Skeletal muscle tissue (tissue), 3 donors: ENCODE measurements at regions not wholly inside any gene's neighbourhood (a gene's known extent, or its start where the extent isn't known, plus 50 kb on each side); places are given as distances from the start of the nearest gene placed in this dataset.

Experiments used
- H3K27ac ChIP-seq: one replicate; pipeline ENCODE4 v1.7.0; 2013; ENCODE audit warnings: mild to moderate bottlenecking, low read depth, low read length, inconsistent platforms
- H3K27me3 ChIP-seq, 3 donors: one replicate each; pipeline ENCODE4 v1.7.0; 2013; ENCODE audit warnings: low read length in 3 of 3; ENCODE audit not compliant: control insufficient read depth in 3 of 3, insufficient read depth in 3 of 3
- H3K36me3 ChIP-seq, 3 donors: one replicate each; pipeline ENCODE4 v1.7.0; 2013; ENCODE audit warnings: low read length in 3 of 3; ENCODE audit not compliant: control insufficient read depth in 3 of 3, insufficient read depth in 3 of 3
- H3K4me1 ChIP-seq, 3 donors: one replicate each; pipeline ENCODE4 v1.7.0; 2013; ENCODE audit warnings: low read length in 3 of 3, mild to moderate bottlenecking in 3 of 3; ENCODE audit not compliant: control insufficient read depth in 3 of 3, insufficient read depth in 3 of 3
- H3K4me3 ChIP-seq, 3 donors: one replicate each; pipeline ENCODE4 v1.7.0; 2013; ENCODE audit warnings: low read length in 3 of 3
- H3K9ac ChIP-seq, 3 donors: one replicate each; pipeline ENCODE4 v1.7.0; 2013; ENCODE audit warnings: low read length in 3 of 3, mild to moderate bottlenecking in 3 of 3, moderate library complexity in 2 of 3, low read depth in 1 of 3
- H3K9me3 ChIP-seq, 3 donors: one replicate each; pipeline ENCODE4 v1.7.0; 2013; ENCODE audit warnings: low read length in 3 of 3; ENCODE audit not compliant: control insufficient read depth in 3 of 3
- donor health status: Osteomylitis.

DNA sequence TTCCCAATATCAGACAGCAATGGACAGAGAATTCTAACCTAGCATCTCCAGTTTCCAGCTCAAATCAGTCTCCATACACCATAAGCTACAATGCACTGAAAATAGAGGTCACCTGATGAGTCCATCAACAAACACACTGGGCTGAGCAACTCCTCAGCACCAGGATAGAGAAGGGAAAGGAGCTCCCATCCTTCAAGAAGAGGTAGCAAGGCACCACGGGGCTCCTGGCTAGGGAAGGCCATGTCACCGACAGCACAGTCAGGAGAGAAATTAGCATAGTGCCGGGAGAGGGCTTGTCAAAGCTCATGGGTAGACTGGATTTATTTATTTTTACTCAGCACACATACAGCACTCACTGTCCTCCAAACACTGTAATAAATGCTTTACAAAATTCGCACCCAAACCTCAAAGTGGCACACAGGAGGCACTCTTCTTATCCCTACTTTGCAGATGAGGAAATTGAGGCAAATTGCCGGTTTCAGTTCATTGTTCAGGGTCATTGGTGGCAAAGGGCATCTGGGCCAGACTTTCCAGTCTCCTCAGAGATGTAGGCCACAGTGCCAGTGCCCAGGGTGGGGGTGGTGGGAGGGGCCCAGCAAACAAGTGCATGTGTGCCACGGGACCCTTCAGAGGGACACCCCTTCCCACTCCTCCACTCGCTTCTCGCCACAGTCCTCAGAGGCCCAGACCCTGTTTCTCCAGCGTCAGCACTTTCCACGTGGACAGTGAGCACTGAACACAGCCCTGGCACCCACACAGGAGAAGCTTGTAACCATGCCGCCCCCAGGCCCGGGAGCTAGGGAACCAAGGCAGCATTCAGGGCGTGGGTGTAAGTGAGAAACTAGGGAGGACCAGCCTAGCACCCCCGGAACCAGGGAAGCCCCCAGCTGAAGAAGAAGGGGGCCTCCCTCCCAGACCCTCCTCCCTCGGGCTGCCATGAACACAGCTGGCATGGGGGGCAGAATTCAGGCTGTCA, 1417.4 kb downstream of the TBC1D22A start:
- Histone ChIP-seq H3K27me3 (peaks cover 2 to 11% (median 4%) of the 10 kb centered on the region in 3 donors), H3K9me3 (peaks cover 0 to 2% (median 0%) of the 10 kb centered on the region in 3 donors), H3K4me1 (no peaks in the 10 kb centered on the region), H3K9ac (no peak overlapping the region), H3K27ac (no peak overlapping the region), H3K36me3 (no peaks in the 10 kb centered on the region), H3K4me3 (no peak overlapping the region)

DNA sequence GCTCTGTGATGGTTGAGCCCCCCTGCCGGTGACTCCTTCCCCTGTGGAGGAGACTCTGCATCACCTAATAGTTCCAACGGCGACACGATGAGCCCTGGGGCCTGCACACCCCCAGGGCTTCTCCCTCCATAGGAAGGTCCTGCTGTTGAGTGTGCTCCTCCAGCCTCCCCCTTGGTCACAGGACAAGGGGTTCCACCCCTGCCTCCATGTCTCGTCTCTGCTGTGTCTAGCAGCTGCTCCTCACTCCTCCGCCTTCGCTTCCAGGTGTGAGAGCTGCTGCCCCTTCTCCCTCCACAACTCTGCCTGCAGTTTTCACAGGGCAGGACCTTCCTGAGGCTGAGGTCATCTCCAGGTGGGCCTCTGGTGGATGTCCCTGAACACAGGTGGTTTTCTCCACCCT, 1416.1 kb downstream of the TBC1D22A start:
- Histone ChIP-seq H3K9me3 (peaks cover 0 to 2% (median 0%) of the 10 kb centered on the region in 3 donors), H3K4me1 (no peaks in the 10 kb centered on the region), H3K27me3 (peaks cover 2 to 20% (median 10%) of the 10 kb centered on the region in 3 donors), H3K9ac (no peak overlapping the region), H3K4me3 (no peak overlapping the region), H3K36me3 (no peaks in the 10 kb centered on the region), H3K27ac (no peak overlapping the region)

DNA sequence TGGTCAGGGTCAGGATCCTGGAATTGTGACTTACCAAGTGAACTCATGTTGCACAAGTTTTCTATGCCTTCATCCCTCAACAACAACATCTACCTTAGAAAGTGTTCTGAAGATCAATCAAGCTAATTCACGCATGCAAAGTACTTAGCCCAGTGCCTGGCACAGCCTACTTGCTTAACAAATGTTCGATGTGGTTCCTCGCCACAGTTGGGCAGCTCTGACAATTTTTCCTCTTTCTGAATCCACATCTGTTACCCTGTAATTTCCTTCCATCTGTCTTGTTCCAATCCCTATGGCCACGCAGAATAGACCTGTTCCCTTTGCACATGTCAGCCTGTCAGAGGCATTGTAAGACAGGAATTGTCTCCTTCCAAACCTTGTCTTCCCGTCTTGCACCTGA, 1415.2 kb downstream of the TBC1D22A start:
- Histone ChIP-seq H3K4me1 (no peaks in the 10 kb centered on the region), H3K9me3 (peaks cover 0 to 2% (median 0%) of the 10 kb centered on the region in 3 donors), H3K9ac (no peak overlapping the region), H3K27ac (no peak overlapping the region), H3K36me3 (no peaks in the 10 kb centered on the region), H3K27me3 (peaks cover 2 to 22% (median 11%) of the 10 kb centered on the region in 3 donors), H3K4me3 (no peak overlapping the region)

DNA sequence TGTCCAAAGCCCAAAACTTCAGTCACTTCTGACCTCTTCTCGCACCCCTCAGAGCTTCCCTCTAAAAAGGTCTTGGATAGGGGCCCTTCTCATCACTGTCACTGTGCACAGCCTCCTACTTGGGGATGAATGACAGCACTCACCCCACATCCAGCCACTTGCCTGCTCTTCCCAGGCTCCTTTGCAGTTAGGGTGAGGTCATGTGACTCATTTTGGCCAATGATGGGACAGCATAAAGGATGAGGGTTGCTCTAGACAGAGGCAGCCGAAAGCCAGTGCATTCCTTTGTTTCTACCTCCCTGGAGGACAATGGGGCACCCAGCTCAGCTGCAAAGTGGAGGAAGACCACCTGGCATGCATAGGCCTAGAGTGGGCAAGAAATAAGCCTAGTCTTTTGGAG, 1413.3 kb downstream of the TBC1D22A start:
- H3K27ac ChIP-seq, result no peak overlapping the region
- peaks cover 0 to 2% (median 0%) of the 10 kb centered on the region in 3 donors for H3K9me3 ChIP-seq
- H3K4me3 ChIP-seq, result no peak overlapping the region
- no peaks in the 10 kb centered on the region for H3K36me3 ChIP-seq
- peaks cover 2 to 21% (median 8%) of the 10 kb centered on the region in 3 donors for H3K27me3 ChIP-seq
- no peaks in the 10 kb centered on the region for H3K4me1 ChIP-seq
- no peak overlapping the region for H3K9ac ChIP-seq

DNA sequence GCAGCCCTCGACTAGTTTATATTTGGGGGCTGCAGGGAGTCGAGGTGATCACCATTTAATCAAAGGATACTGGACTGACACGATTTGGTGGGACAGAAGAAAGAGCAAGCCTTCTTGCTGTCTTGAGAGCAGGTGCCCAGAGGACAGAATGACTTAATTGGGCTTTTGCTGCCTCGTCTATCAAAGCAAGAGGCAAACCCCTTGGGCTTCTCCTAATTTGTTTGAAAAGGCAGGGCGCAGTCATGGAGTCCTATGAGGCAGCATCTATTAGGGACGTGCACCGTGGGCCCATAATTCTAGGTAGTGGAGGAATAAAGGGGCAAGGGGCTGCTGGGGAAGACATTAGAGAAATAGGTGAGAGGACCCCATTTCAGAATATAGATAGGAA, 1411.3 kb downstream of the TBC1D22A start:
- H3K27ac ChIP-seq, result no peak overlapping the region
- peaks cover 2 to 17% (median 13%) of the 10 kb centered on the region in 3 donors for H3K27me3 ChIP-seq
- peaks cover 0 to 2% (median 0%) of the 10 kb centered on the region in 3 donors for H3K9me3 ChIP-seq
- H3K9ac ChIP-seq, result no peak overlapping the region
- H3K36me3 ChIP-seq, result no peaks in the 10 kb centered on the region
- H3K4me3 ChIP-seq, result no peak overlapping the region
- no peaks in the 10 kb centered on the region for H3K4me1 ChIP-seq

DNA sequence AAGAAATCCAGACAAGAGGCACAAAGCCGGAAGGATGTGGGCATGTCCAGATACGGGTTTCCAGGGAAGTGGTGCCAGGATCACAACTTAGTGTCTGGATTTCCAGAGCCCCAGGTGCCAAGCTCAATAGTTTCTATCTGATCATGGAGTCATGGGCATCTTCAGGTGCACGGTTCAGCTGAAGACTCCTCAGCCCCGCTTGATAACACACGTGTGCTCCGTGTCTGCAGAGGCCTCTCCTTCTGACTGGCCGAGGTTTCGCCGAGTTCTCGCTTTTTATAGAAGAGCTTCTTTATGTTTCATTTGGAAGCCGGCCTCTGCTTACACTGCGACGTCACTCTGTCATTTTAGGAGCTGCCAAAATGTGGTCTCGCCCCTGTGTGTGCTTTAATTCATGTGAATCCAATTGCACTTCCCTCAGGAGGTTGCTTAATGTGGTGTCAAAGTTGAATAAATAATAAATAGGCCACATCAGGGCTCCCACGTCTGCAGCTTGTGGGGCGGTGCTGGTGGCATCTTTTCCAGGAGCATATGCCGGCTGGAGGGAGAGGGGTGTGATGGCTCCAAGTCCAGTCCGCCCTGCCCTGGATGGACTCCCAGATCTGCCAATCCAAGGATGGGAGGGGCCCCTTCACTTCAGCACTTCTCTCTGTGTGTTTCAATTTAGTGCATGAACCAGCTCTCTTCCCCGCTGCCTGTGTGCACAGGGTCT, 1410.8 kb downstream of the TBC1D22A start:
- H3K9me3 ChIP-seq, result peaks cover 0 to 2% (median 0%) of the 10 kb centered on the region in 3 donors
- no peaks in the 10 kb centered on the region for H3K36me3 ChIP-seq
- no peak overlapping the region for H3K9ac ChIP-seq
- H3K4me3 ChIP-seq, result no peak overlapping the region
- H3K27me3 ChIP-seq, result peaks cover 2 to 17% (median 15%) of the 10 kb centered on the region in 3 donors
- H3K27ac ChIP-seq, result no peak overlapping the region
- H3K4me1 ChIP-seq, result no peaks in the 10 kb centered on the region

DNA sequence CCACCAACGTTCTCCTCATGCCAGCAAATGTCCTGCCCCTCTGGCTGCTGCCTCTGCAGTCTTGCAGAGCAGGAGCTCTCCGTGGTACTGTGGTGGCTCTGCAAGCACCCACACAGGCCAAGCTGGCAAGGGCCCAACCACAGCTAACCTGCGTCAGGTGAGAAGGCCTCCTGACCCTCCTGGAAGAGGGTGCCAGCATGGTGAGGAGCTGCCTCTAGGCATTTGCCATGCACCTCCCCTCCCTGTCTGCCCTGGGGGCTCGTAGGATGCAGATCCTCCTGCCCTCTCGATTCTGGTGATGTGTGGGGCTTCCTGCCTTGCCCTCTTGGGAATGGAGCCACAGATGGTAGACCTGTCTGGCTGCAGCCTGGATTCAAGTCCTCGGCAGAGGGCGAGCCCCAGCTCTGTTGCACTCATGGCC, 1408.8 kb downstream of the TBC1D22A start:
- Histone ChIP-seq H3K27ac (no peak overlapping the region), H3K9me3 (peaks cover 0 to 2% (median 0%) of the 10 kb centered on the region in 3 donors), H3K4me3 (no peak overlapping the region), H3K27me3 (peaks cover 2 to 23% (median 17%) of the 10 kb centered on the region in 3 donors), H3K9ac (no peak overlapping the region), H3K36me3 (no peaks in the 10 kb centered on the region), H3K4me1 (no peaks in the 10 kb centered on the region)

DNA sequence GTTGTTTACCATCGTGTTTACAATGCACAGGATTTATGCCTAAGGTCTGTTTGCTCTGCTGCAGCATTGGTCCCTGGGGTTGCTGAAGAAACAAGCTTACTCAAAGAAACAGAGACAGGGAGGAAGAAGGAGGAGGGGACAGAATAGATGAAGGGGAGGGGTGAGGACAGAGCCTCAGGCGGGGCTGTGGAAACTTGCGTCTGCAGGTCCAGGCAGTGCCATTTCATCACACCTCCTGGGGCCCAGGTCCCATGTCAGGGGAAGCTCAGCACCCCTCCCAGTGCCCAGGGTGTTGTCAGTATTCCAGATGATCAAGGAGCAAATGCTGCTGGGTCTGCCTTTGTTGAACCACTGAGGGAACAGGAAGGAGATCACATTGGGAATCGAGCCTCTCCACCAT, 1406.8 kb downstream of the TBC1D22A start:
- peaks cover 0 to 25% (median 14%) of the 10 kb centered on the region in 3 donors for H3K27me3 ChIP-seq
- no peak overlapping the region for H3K9ac ChIP-seq
- H3K4me1 ChIP-seq, result no peaks in the 10 kb centered on the region
- H3K36me3 ChIP-seq, result no peaks in the 10 kb centered on the region
- no peak overlapping the region for H3K4me3 ChIP-seq
- no peaks in the 10 kb centered on the region for H3K9me3 ChIP-seq
- no peak overlapping the region for H3K27ac ChIP-seq

DNA sequence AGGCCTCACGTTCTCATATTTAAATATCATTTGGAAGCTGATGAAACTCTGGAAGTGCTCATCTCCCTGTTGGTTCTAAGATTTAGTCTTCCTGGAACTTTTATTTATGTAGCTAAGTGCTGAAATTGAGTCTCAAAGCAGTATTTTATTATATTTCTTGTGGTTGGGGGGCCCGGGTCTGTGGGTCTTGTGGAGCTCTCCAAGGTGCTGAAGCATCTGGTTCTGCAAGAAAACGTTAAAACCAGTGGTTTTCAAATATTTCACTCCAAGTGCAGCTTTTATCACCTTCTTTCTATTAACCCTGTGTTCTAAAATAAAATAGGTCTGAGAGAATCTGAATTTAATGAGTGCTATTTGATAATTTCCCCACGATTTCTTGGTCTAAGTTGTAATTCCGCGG, 1404.8 kb downstream of the TBC1D22A start:
- peaks cover 0 to 14% (median 9%) of the 10 kb centered on the region in 3 donors for H3K27me3 ChIP-seq
- H3K9me3 ChIP-seq, result no peaks in the 10 kb centered on the region
- H3K36me3 ChIP-seq, result no peaks in the 10 kb centered on the region
- no peak overlapping the region for H3K27ac ChIP-seq
- H3K4me1 ChIP-seq, result no peaks in the 10 kb centered on the region
- no peak overlapping the region for H3K9ac ChIP-seq
- no peak overlapping the region for H3K4me3 ChIP-seq

DNA sequence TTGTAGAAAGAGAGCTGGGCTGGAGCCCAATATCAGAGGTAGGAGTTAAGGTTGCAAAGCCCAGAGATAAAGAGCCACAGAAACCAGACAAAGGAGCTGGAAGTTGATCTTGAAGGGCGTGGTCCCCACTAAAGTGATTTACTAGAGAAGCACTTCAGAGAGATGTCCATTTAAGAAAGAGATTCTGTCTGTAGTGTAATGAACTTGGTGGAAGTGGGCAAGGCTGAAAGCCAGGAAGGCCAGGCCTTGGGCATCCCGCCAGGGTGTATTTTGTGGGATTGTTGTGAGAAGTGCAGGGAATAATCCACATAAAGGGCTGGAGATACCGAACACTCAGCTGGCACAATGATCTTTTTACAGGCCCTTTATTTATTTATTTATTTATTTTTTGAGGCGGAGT, 1398.8 kb downstream of the TBC1D22A start:
- H3K4me1 ChIP-seq, result no peaks in the 10 kb centered on the region

More for the DNA sequence above, 1398.8 kb downstream of the TBC1D22A start:
- Histone ChIP-seq H3K27ac (no peak overlapping the region), H3K36me3 (no peaks in the 10 kb centered on the region), H3K9ac (no peak overlapping the region), H3K27me3 (peaks cover 0 to 19% (median 0%) of the 10 kb centered on the region in 3 donors), H3K9me3 (no peaks in the 10 kb centered on the region), H3K4me3 (no peak overlapping the region)
